Neural progenitor cell (in vitro differentiated cells): ENCODE measurements at regions not wholly inside any gene's neighbourhood (a gene's known extent, or its start where the extent isn't known, plus 50 kb on each side); places are given as distances from the start of the nearest gene placed in this dataset.

Experiments used
- EZH2 ChIP-seq: fragments of 200-600 bp; sonication (generic); IDR thresholded peaks from 2 replicates; pipeline ENCODE4 v1.6.1; 2017; ENCODE audit warnings: antibody characterized with exemption, mild to moderate bottlenecking, moderate library complexity
- TF ChIP-seq, protein P1 (sequence below): fragments of 200-600 bp; sonication (generic); IDR thresholded peaks from 2 replicates; pipeline ENCODE4 v1.5.1; 2017; ENCODE audit warnings: antibody characterized with exemption, mild to moderate bottlenecking

DNA sequence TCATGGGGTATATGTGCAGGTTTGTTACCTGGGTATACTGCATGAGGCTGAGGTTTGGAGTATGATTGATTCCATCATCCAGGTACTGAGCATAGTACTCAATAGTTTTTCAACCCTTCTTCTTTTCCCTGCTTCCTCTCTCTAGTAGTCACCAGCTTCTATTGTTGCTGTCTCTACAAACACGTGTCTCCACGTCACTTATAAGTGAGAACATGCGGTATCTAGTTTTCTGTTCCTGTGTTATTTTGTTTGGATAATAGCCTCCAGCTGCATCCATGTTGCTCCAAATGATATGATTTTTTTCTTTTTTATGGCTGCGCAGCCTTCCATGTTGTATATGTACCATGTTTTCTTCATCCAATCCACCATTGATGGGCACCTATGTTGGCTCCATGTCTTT is 214.8 kb upstream of the TFPI start:
- TF ChIP-seq, protein P1, sequence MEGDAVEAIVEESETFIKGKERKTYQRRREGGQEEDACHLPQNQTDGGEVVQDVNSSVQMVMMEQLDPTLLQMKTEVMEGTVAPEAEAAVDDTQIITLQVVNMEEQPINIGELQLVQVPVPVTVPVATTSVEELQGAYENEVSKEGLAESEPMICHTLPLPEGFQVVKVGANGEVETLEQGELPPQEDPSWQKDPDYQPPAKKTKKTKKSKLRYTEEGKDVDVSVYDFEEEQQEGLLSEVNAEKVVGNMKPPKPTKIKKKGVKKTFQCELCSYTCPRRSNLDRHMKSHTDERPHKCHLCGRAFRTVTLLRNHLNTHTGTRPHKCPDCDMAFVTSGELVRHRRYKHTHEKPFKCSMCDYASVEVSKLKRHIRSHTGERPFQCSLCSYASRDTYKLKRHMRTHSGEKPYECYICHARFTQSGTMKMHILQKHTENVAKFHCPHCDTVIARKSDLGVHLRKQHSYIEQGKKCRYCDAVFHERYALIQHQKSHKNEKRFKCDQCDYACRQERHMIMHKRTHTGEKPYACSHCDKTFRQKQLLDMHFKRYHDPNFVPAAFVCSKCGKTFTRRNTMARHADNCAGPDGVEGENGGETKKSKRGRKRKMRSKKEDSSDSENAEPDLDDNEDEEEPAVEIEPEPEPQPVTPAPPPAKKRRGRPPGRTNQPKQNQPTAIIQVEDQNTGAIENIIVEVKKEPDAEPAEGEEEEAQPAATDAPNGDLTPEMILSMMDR, result no peak
- TF ChIP-seq EZH2, result no peak
